CD4-positive, CD25-positive, alpha-beta regulatory T cell (primary cell): ENCODE measurements at regions not wholly inside any gene's neighbourhood (a gene's known extent, or its start where the extent isn't known, plus 50 kb on each side); places are given as distances from the start of the nearest gene placed in this dataset.

ENCODE experiments used
- ATAC-seq, 2 donors: fragments of 150-1000 bp; cut with Tn5 transposase; one replicate each; pipeline ENCODE4 v1.10.0; 2021; ENCODE audit warnings: low read depth in 2 of 2, moderate number of reproducible peaks in 2 of 2, moderate library complexity in 1 of 2
- DNase-seq, 3 donors: peaks; one replicate each; pipeline versions ENCODE4 v3.0.0 to v3.0.0-alpha.2; 2012 to 2022; ENCODE audit warnings: mixed read lengths in 1 of 3
- H3K27ac ChIP-seq: one replicate; pipeline ENCODE4 v1.7.0; 2013; ENCODE audit warnings: mild to moderate bottlenecking, low read length; ENCODE audit not compliant: insufficient read depth, poor library complexity, severe bottlenecking
- H3K27me3 ChIP-seq: one replicate; pipeline ENCODE4 v1.7.0; 2013; ENCODE audit warnings: low read length; ENCODE audit not compliant: control insufficient read depth, insufficient read depth
- H3K36me3 ChIP-seq: one replicate; pipeline ENCODE4 v1.7.0; 2013; ENCODE audit warnings: mild to moderate bottlenecking, low read length, moderate library complexity; ENCODE audit not compliant: control insufficient read depth, insufficient read depth
- H3K4me1 ChIP-seq: 2 replicates; pipeline ENCODE4 v1.7.0; 2013; ENCODE audit warnings: mild to moderate bottlenecking, low read length; ENCODE audit not compliant: insufficient read depth, control insufficient read depth, poor library complexity, severe bottlenecking
- H3K4me3 ChIP-seq: one replicate; pipeline ENCODE4 v1.7.0; 2013; ENCODE audit warnings: low read depth, mild to moderate bottlenecking, low read length, moderate library complexity
- H3K9me3 ChIP-seq, 2 experiments: 1 replicate in 1 of 2; 2 replicates in 1 of 2; pipeline ENCODE4 v1.7.0; 2013; ENCODE audit warnings: low read length in 2 of 2, mild to moderate bottlenecking in 1 of 2, moderate library complexity in 1 of 2; ENCODE audit not compliant: control insufficient read depth in 2 of 2
- H3K27ac Mint-ChIP-seq, 3 donors: one replicate each; pipeline ENCODE4 v1.8.0; 2020 to 2022; ENCODE audit warnings: mild to moderate bottlenecking in 3 of 3, mixed read lengths in 3 of 3, moderate library complexity in 2 of 3
- H3K27me3 Mint-ChIP-seq: one replicate; pipeline ENCODE4 v1.8.0; 2022; ENCODE audit warnings: mild to moderate bottlenecking, mixed read lengths
- H3K36me3 Mint-ChIP-seq: one replicate; pipeline ENCODE4 v1.8.0; 2020; ENCODE audit warnings: mixed read lengths
- H3K4me1 Mint-ChIP-seq, 4 donors: one replicate each; pipeline ENCODE4 v1.8.0; 2020 to 2022; ENCODE audit warnings: mixed read lengths in 4 of 4, mild to moderate bottlenecking in 1 of 4
- H3K4me3 Mint-ChIP-seq, 4 donors: one replicate each; pipeline ENCODE4 v1.8.0; 2020 to 2022; ENCODE audit warnings: mild to moderate bottlenecking in 4 of 4, mixed read lengths in 4 of 4, moderate library complexity in 3 of 4
- H3K9me3 Mint-ChIP-seq, 7 donors: one replicate each; pipeline ENCODE4 v1.8.0; 2020 to 2022; ENCODE audit warnings: mixed read lengths in 7 of 7, mild to moderate bottlenecking in 3 of 7, moderate library complexity in 2 of 7

GRCh38 chr3:135453326-135453725 lies 512.2 kb upstream of the PPP2R3A start:
- no peak overlapping the region for H3K27ac Mint-ChIP-seq
- no peak overlapping the region for H3K27ac ChIP-seq
- no peaks in the 10 kb centered on the region for H3K27me3 ChIP-seq
- H3K4me3 ChIP-seq: no peak overlapping the region
- H3K9me3 Mint-ChIP-seq: peaks cover 0 to 6% (median 0%) of the 10 kb centered on the region in 7 donors
- ATAC-seq: no peak
- H3K4me3 Mint-ChIP-seq: no peak overlapping the region
- no peaks in the 10 kb centered on the region for H3K4me1 Mint-ChIP-seq
- H3K36me3 ChIP-seq: no peaks in the 10 kb centered on the region
- no peaks in the 10 kb centered on the region for H3K4me1 ChIP-seq
- H3K27me3 Mint-ChIP-seq: no peaks in the 10 kb centered on the region
- H3K9me3 ChIP-seq: no peaks in the 10 kb centered on the region
- no peaks in the 10 kb centered on the region for H3K36me3 Mint-ChIP-seq
- DNase-seq: no peak

GRCh38 chr3:135454890-135455289 lies 510.6 kb upstream of the PPP2R3A start:
- Histone ChIP-seq H3K4me1 (no peaks in the 10 kb centered on the region), H3K27me3 (no peaks in the 10 kb centered on the region), H3K9me3 (no peaks in the 10 kb centered on the region), H3K36me3 (no peaks in the 10 kb centered on the region), H3K4me3 (no peak overlapping the region), H3K27ac (no peak overlapping the region)
- ATAC-seq (no peak), DNase-seq (no peak)
- Mint-ChIP-seq H3K27ac (no peak overlapping the region), H3K27me3 (no peaks in the 10 kb centered on the region), H3K4me3 (no peak overlapping the region), H3K9me3 (peaks cover 0 to 6% (median 0%) of the 10 kb centered on the region in 7 donors), H3K36me3 (no peaks in the 10 kb centered on the region), H3K4me1 (no peaks in the 10 kb centered on the region)

GRCh38 chr3:135456108-135456790 lies 509.3 kb upstream of the PPP2R3A start:
- Histone ChIP-seq H3K27me3 (no peaks in the 10 kb centered on the region), H3K4me3 (no peak overlapping the region), H3K36me3 (no peaks in the 10 kb centered on the region), H3K27ac (no peak overlapping the region), H3K9me3 (no peaks in the 10 kb centered on the region), H3K4me1 (no peaks in the 10 kb centered on the region)
- H3K4me1 Mint-ChIP-seq: no peaks in the 10 kb centered on the region
- peaks cover 0 to 4% (median 0%) of the 10 kb centered on the region in 7 donors for H3K9me3 Mint-ChIP-seq
- H3K27ac Mint-ChIP-seq: no peak overlapping the region
- DNase-seq (no peak), ATAC-seq (no peak)
- no peak overlapping the region for H3K4me3 Mint-ChIP-seq
- no peaks in the 10 kb centered on the region for H3K27me3 Mint-ChIP-seq
- H3K36me3 Mint-ChIP-seq: no peaks in the 10 kb centered on the region

- H3K4me3 ChIP-seq: no peak overlapping the region
- DNase-seq (no peak), ATAC-seq (no peak)
- Mint-ChIP-seq H3K4me3 (no peak overlapping the region), H3K9me3 (peaks cover 0 to 6% (median 0%) of the 10 kb centered on the region in 7 donors), H3K27ac (no peak overlapping the region), H3K4me1 (no peaks in the 10 kb centered on the region), H3K27me3 (no peaks in the 10 kb centered on the region), H3K36me3 (no peaks in the 10 kb centered on the region)
- H3K36me3 ChIP-seq: no peaks in the 10 kb centered on the region
- H3K9me3 ChIP-seq: no peaks in the 10 kb centered on the region
- no peaks in the 10 kb centered on the region for H3K4me1 ChIP-seq
- no peak overlapping the region for H3K27ac ChIP-seq
- no peaks in the 10 kb centered on the region for H3K27me3 ChIP-seq
Observed at GRCh38 chr3:135458541-135459322, 506.8 kb upstream of the PPP2R3A start.

- H3K9me3 Mint-ChIP-seq: peaks cover 0 to 6% (median 0%) of the 10 kb centered on the region in 7 donors
- Histone ChIP-seq H3K4me1 (no peaks in the 10 kb centered on the region), H3K27me3 (no peaks in the 10 kb centered on the region), H3K27ac (no peak overlapping the region), H3K36me3 (no peaks in the 10 kb centered on the region), H3K9me3 (no peaks in the 10 kb centered on the region), H3K4me3 (no peak overlapping the region)
- H3K27ac Mint-ChIP-seq: no peak overlapping the region
- H3K4me1 Mint-ChIP-seq: no peaks in the 10 kb centered on the region
- no peak overlapping the region for H3K4me3 Mint-ChIP-seq
- no peaks in the 10 kb centered on the region for H3K27me3 Mint-ChIP-seq
- DNase-seq (no peak), ATAC-seq (no peak)
- no peaks in the 10 kb centered on the region for H3K36me3 Mint-ChIP-seq
Observed at GRCh38 chr3:135460273-135460672, 505.3 kb upstream of the PPP2R3A start.

GRCh38 chr3:135471911-135472310 lies 493.6 kb upstream of the PPP2R3A start:
- no peak for ATAC-seq
- no peak overlapping the region for H3K4me3 ChIP-seq
- H3K27me3 Mint-ChIP-seq: no peaks in the 10 kb centered on the region

GRCh38 chr3:135473449-135473848 lies 492.1 kb upstream of the PPP2R3A start:
- no peaks in the 10 kb centered on the region for H3K4me1 ChIP-seq
- no peak overlapping the region for H3K4me3 ChIP-seq
- peaks cover 0 to 2% (median 0%) of the 10 kb centered on the region in 7 donors for H3K9me3 Mint-ChIP-seq
- ATAC-seq: no peak
- DNase-seq: no peak
- H3K27me3 Mint-ChIP-seq: no peaks in the 10 kb centered on the region
- no peaks in the 10 kb centered on the region for H3K9me3 ChIP-seq
- no peaks in the 10 kb centered on the region for H3K36me3 ChIP-seq
- no peak overlapping the region for H3K4me3 Mint-ChIP-seq
- no peaks in the 10 kb centered on the region for H3K36me3 Mint-ChIP-seq
- no peaks in the 10 kb centered on the region for H3K4me1 Mint-ChIP-seq
- H3K27ac ChIP-seq: no peak overlapping the region
- no peak overlapping the region for H3K27ac Mint-ChIP-seq
- no peaks in the 10 kb centered on the region for H3K27me3 ChIP-seq

More at GRCh38 chr3:135471911-135472310, 493.6 kb upstream of the PPP2R3A start:
- Mint-ChIP-seq H3K4me3 (no peak overlapping the region), H3K9me3 (peaks cover 0 to 4% (median 1%) of the 10 kb centered on the region in 7 donors), H3K36me3 (no peaks in the 10 kb centered on the region), H3K4me1 (no peaks in the 10 kb centered on the region), H3K27ac (no peak overlapping the region)
- Histone ChIP-seq H3K4me1 (no peaks in the 10 kb centered on the region), H3K36me3 (no peaks in the 10 kb centered on the region), H3K9me3 (no peaks in the 10 kb centered on the region), H3K27me3 (no peaks in the 10 kb centered on the region), H3K27ac (no peak overlapping the region)
- no peak for DNase-seq

GRCh38 chr3:135487261-135487660 lies 478.3 kb upstream of the PPP2R3A start:
- Mint-ChIP-seq H3K36me3 (no peaks in the 10 kb centered on the region), H3K4me3 (no peak overlapping the region)
- no peaks in the 10 kb centered on the region for H3K9me3 ChIP-seq

More at GRCh38 chr3:135487261-135487660, 478.3 kb upstream of the PPP2R3A start:
- Histone ChIP-seq H3K27me3 (no peaks in the 10 kb centered on the region), H3K27ac (no peak overlapping the region), H3K36me3 (no peaks in the 10 kb centered on the region), H3K4me1 (no peaks in the 10 kb centered on the region), H3K4me3 (no peak overlapping the region)
- DNase-seq (no peak), ATAC-seq (no peak)
- peaks cover 0 to 3% (median 0%) of the 10 kb centered on the region in 7 donors for H3K9me3 Mint-ChIP-seq
- H3K27ac Mint-ChIP-seq: no peak overlapping the region
- no peaks in the 10 kb centered on the region for H3K4me1 Mint-ChIP-seq
- no peaks in the 10 kb centered on the region for H3K27me3 Mint-ChIP-seq
